RWPE1 (cell line): ENCODE measurements at regions not wholly inside any gene's neighbourhood (a gene's known extent, or its start where the extent isn't known, plus 50 kb on each side); places are given as distances from the start of the nearest gene placed in this dataset.

Source experiments
- CTCF ChIA-PET: fragments of 350-600 bp; sonication (Branson Sonifier 250); formaldehyde crosslinking; extraction: SDS; loops from one replicate; lab custom pipeline; 2021; lab: Yijun Ruan, JAX
- POLR2A ChIA-PET: fragments of 400-600 bp; formaldehyde crosslinking; extraction: SDS; loops from one replicate; lab custom pipeline; 2020; ENCODE audit warnings: antibody characterized with exemption; ENCODE audit not compliant: low non-redundant PET; lab: Yijun Ruan, JAX
- DNase-seq: peaks from one replicate; pipeline ENCODE4 v3.0.0; 2012; ENCODE audit warnings: low spot score
- H3K27ac ChIP-seq: fragments of 450-650 bp; 2 replicates; pipeline ENCODE4 v1.5.1; 2017
- TF ChIP-seq, protein P1 (sequence below): fragments of 450-650 bp; conservative IDR thresholded peaks from 2 replicates; pipeline ENCODE4 v1.5.1; 2017; ENCODE audit warnings: low read depth, mild to moderate bottlenecking

DNA sequence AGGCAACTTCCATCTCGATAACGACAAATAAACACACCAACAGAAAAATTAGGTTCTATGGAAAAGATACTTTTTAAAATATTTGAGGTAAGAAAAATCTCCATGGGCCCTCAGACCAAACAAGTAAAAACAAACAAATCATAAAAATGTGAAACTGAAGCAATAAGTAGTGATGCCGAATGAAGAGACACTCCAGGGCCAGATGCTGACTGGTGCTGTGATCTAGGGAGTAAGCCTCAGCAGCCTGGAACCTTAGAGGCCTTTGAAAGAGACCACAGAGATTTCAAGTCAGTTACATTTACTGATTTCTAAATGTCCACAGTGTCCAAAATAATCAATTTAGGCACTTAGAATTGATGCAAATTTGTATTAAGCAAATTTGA, 1144.7 kb downstream of the CNTNAP5 start:
- ChIA-PET POLR2A (no interaction called here), CTCF (no interaction called here)
- TF ChIP-seq, protein P1, sequence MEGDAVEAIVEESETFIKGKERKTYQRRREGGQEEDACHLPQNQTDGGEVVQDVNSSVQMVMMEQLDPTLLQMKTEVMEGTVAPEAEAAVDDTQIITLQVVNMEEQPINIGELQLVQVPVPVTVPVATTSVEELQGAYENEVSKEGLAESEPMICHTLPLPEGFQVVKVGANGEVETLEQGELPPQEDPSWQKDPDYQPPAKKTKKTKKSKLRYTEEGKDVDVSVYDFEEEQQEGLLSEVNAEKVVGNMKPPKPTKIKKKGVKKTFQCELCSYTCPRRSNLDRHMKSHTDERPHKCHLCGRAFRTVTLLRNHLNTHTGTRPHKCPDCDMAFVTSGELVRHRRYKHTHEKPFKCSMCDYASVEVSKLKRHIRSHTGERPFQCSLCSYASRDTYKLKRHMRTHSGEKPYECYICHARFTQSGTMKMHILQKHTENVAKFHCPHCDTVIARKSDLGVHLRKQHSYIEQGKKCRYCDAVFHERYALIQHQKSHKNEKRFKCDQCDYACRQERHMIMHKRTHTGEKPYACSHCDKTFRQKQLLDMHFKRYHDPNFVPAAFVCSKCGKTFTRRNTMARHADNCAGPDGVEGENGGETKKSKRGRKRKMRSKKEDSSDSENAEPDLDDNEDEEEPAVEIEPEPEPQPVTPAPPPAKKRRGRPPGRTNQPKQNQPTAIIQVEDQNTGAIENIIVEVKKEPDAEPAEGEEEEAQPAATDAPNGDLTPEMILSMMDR = no peak

DNA sequence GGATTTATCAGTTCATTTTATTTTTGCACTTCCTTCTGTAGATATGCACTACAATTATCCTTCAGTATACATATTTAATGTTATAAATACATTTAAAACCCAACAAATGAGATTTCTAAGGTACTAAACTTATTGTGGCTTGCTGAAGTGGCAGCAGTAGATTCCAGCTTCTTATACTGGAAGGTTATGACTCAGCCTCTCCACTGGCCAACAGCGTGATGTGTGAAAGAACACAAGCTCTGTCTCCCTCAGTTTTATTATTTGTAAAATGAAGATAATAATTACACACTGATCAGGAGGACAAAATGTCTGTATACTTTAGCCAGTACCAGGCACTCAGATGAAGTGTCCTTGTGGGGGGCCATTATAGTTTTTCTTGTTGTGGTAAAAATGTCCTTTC, 1147.1 kb downstream of the CNTNAP5 start:
- ChIA-PET POLR2A (no interaction called here), CTCF (no interaction called here)
- no peak overlapping the region for H3K27ac ChIP-seq
- DNase-seq = no peak
- TF ChIP-seq, protein P1 = no peak

More for the DNA sequence above, 1144.7 kb downstream of the CNTNAP5 start:
- no peak for DNase-seq
- H3K27ac ChIP-seq = no peak overlapping the region

DNA sequence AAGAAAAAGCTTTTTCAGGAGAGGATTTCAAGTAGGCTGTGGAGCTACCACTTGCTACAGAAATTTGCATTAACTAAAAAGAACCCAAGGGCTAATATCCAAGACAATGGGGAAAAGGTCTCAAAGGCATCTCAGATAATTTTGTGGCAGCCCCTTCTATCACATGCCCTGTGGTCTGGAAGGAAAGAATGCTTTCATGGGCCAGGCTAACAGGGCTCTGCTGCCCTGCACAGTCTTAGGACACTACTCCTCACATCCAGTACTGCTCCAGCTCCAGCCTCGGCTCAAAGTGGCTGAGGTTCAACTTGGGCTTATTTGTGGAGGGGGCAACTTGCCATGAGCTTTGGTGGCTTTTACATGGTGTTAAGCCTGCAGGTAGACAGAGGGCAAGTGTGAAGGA, 1150.3 kb downstream of the CNTNAP5 start:
- POLR2A ChIA-PET = no interaction called here
- no peak overlapping the region for H3K27ac ChIP-seq
- DNase-seq = no peak
- TF ChIP-seq, protein P1 = no peak
- CTCF ChIA-PET = no interaction called here

DNA sequence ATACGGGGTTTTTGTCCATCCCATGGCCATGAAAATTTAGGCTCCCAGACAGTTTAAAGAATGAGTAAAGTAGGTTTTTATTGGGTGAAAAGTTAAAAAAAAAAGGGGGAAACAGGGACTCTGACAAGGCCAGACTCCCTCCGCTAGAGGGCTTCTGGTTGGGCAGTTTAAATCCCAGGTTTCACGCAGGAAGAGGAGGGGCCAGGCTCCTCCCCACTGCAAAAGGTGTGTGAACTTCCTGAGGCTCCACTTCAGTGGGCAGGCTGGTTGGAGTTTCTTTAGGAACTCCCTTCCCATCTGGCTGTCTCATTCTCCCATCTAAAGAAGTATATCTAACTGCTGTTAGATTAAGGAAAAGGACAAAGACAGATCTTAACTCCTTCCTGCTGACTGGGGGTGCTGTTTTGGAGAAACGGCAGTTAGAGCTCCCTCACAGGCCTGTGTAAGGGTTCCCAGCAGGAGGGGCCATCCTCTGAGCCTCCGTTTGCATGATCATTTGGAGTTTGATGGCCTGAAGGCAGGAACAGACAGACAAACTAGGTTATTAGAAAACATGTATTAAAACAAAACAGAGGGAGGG, 1160.7 kb downstream of the CNTNAP5 start:
- ChIA-PET CTCF (interaction anchor here (0.6 kb wide), 1 partner anchor 1857 kb away, joined by 3 read pairs; no protein-coding TSS in a partner anchor), POLR2A (no interaction called here)
- H3K27ac ChIP-seq = no peak overlapping the region
- TF ChIP-seq, protein P1 = no peak
- no peak for DNase-seq

DNA sequence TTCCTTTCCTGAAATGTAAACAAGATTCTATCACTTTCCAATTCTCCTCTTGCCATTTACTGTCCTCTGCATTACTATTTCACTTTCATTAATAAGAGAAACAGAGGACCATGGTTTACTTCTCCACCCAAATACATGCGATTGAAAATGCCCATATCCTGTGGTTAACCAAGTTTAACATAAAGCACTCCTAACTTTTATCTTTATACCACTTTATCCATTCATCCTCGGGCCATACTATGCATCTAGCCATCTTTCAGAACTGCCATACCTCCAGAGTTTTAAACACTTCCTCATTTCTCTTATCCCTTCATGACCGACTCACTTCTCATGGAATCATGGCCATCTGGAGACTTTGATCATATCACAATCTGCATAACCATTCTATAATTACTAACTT, 1182.3 kb downstream of the CNTNAP5 start:
- TF ChIP-seq, protein P1 = no peak
- ChIA-PET POLR2A (no interaction called here), CTCF (no interaction called here)
- H3K27ac ChIP-seq = no peak overlapping the region
- no peak for DNase-seq

DNA sequence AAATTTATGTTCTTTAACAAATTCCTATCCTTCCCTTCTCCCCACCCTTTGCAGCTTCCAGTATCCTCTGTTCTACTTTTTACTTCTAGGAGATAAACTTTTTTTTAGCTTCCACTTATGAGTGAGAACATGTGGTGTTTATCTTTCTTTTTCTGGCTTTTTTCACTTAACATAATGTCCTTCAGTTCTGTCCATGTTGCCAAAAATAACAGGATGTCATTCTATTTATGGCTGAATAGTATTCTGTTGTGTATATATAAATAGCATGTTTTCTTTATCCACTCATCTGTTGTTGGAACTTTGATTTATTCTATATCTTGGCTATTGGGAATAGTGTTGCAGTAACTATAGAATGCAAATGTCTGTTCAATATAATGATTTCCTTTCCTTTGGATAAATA, 1191.2 kb downstream of the CNTNAP5 start:
- no peak for DNase-seq
- ChIA-PET CTCF (interaction anchor here (0.6 kb wide), 1 partner anchor 86 kb away, joined by 5 read pairs; no protein-coding TSS in a partner anchor), POLR2A (no interaction called here)
- no peak overlapping the region for H3K27ac ChIP-seq
- TF ChIP-seq, protein P1 = no peak
